Gastroesophageal sphincter (tissue), 3 donors: ENCODE measurements at regions not wholly inside any gene's neighbourhood (a gene's known extent, or its start where the extent isn't known, plus 50 kb on each side); places are given as distances from the start of the nearest gene placed in this dataset.

Source experiments
- POLR2A ChIP-seq, 2 donors: fragments of 450-650 bp; IDR thresholded peaks; one replicate each; pipeline ENCODE4 v1.6.1; 2017; ENCODE audit warnings: antibody characterized with exemption in 2 of 2, mild to moderate bottlenecking in 2 of 2, moderate library complexity in 1 of 2
- POLR2AphosphoS5 ChIP-seq: sonication (generic); formaldehyde crosslinking; IDR thresholded peaks from one replicate; pipeline ENCODE4 v1.6.1; 2017; ENCODE audit warnings: antibody characterized with exemption
- TF ChIP-seq, protein P1 (sequence below), 4 experiments: fragments of 200-600 bp in 2 of 4; fragments of 450-650 bp in 2 of 4; sonication (generic) in 1 of 4; IDR thresholded peaks; one replicate each; pipeline ENCODE4 v1.5.1; 2017 to 2019; ENCODE audit warnings: antibody characterized with exemption in 4 of 4, mild to moderate bottlenecking in 2 of 4, moderate library complexity in 2 of 4

DNA sequence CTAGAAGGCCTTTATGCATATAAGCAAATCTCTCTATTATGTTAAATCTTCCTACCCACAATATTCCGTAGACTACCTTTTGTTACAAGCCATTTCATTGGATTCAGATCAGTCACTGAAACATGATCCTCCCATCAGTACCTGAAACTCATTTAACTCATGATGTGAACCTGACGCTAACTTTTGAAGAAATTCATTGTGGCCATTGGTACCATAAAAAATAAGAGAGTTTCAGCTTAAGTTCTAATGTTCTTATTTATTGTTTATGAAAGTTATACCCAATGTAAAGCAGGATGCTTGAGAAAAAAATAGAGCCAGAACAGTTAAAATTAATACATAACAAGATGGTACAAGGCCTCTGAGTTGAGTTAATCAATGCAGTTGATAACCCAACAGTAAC, 439.6 kb downstream of the KCNJ2 start:
- TF ChIP-seq, protein P1, sequence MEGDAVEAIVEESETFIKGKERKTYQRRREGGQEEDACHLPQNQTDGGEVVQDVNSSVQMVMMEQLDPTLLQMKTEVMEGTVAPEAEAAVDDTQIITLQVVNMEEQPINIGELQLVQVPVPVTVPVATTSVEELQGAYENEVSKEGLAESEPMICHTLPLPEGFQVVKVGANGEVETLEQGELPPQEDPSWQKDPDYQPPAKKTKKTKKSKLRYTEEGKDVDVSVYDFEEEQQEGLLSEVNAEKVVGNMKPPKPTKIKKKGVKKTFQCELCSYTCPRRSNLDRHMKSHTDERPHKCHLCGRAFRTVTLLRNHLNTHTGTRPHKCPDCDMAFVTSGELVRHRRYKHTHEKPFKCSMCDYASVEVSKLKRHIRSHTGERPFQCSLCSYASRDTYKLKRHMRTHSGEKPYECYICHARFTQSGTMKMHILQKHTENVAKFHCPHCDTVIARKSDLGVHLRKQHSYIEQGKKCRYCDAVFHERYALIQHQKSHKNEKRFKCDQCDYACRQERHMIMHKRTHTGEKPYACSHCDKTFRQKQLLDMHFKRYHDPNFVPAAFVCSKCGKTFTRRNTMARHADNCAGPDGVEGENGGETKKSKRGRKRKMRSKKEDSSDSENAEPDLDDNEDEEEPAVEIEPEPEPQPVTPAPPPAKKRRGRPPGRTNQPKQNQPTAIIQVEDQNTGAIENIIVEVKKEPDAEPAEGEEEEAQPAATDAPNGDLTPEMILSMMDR (IDR thresholded peaks at IDR 0.05): no peak
- TF ChIP-seq POLR2AphosphoS5: no peak
- no peak for TF ChIP-seq POLR2A (IDR thresholded peaks at IDR 0.05)
